Esophagus muscularis mucosa (tissue), 4 donors: ENCODE measurements at regions not wholly inside any gene's neighbourhood (a gene's known extent, or its start where the extent isn't known, plus 50 kb on each side); places are given as distances from the start of the nearest gene placed in this dataset.

ENCODE experiments used
- DNase-seq: peaks from one replicate; pipeline ENCODE4 v3.0.0-alpha.2; 2017; ENCODE audit errors: extremely low spot score
- H3K27ac ChIP-seq, 4 donors: fragments of 200-600 bp; sonication (generic); replicated peaks in 1 of 4; 1 replicate in 3 of 4; 2 replicates in 1 of 4; pipeline ENCODE4 v1.5.1; 2016 to 2019; ENCODE audit warnings: mild to moderate bottlenecking in 1 of 4
- H3K27me3 ChIP-seq, 4 donors: fragments of 200-600 bp; sonication (generic); one replicate each; pipeline versions ENCODE4 v1.5.1 to v1.6.0; 2016 to 2019
- H3K36me3 ChIP-seq, 4 donors: fragments of 200-600 bp; sonication (generic); one replicate each; pipeline ENCODE4 v1.5.1; 2016 to 2019
- H3K4me1 ChIP-seq, 4 donors: fragments of 200-600 bp; sonication (generic); one replicate each; pipeline ENCODE4 v1.5.1; 2016 to 2019
- H3K4me3 ChIP-seq, 4 donors: fragments of 200-600 bp; sonication (generic); 1 replicate in 2 of 4; 2 replicates in 2 of 4; pipeline ENCODE4 v1.5.1; 2016 to 2019; ENCODE audit warnings: mild to moderate bottlenecking in 4 of 4, moderate library complexity in 1 of 4
- H3K9me3 ChIP-seq, 4 donors: fragments of 200-600 bp; sonication (generic); 1 replicate in 3 of 4; 2 replicates in 1 of 4; pipeline ENCODE4 v1.5.1; 2016 to 2019
- EP300 ChIP-seq: sonication (generic); formaldehyde crosslinking; IDR thresholded peaks from one replicate; pipeline ENCODE4 v1.6.1; 2017; ENCODE audit warnings: antibody characterized with exemption
- POLR2A ChIP-seq: fragments of 450-650 bp; IDR thresholded peaks from one replicate; pipeline ENCODE4 v1.6.1; 2017; ENCODE audit warnings: antibody characterized with exemption, moderate library complexity, mild to moderate bottlenecking, low read depth
- POLR2AphosphoS5 ChIP-seq, 2 donors: sonication (generic); formaldehyde crosslinking; IDR thresholded peaks; one replicate each; pipeline ENCODE4 v1.6.1; 2017; ENCODE audit warnings: antibody characterized with exemption in 2 of 2
- WGBS: methylation state at CpG from one replicate; pipeline ENCODE4 v1.1.5; 2018; 5-methylcytosine and 5-hydroxymethylcytosine counted together
- intact Hi-C: fragments of 100-400 bp; cut with DNase I; formaldehyde crosslinking; loops from one replicate; pipeline ENCODE4 v1.15.1; 2023
- TF ChIP-seq, protein P1 (sequence below), 3 experiments: fragments of 200-600 bp in 2 of 3; fragments of 450-650 bp in 1 of 3; sonication (generic) in 2 of 3; IDR thresholded peaks; one replicate each; pipeline ENCODE4 v1.5.1; 2017 to 2019; ENCODE audit warnings: antibody characterized with exemption in 3 of 3, mild to moderate bottlenecking in 2 of 3, moderate library complexity in 1 of 3

- intact Hi-C loops = no loop called here
- no peaks in the 10 kb centered on the region for H3K27me3 ChIP-seq
- no peak overlapping the region for H3K4me3 ChIP-seq
- H3K9me3 ChIP-seq = no peaks in the 10 kb centered on the region
- WGBS = 66% methylated on average over 2 of the region's 2 CpGs
- no peaks in the 10 kb centered on the region for H3K4me1 ChIP-seq
- no peaks in the 10 kb centered on the region for H3K36me3 ChIP-seq
- TF ChIP-seq POLR2A = no peak
- no peak for DNase-seq
- H3K27ac ChIP-seq = no peak overlapping the region
These were observed 1020.2 kb downstream of the SQOR start for GRCh38 chr15:46654993-46655392.

DNA sequence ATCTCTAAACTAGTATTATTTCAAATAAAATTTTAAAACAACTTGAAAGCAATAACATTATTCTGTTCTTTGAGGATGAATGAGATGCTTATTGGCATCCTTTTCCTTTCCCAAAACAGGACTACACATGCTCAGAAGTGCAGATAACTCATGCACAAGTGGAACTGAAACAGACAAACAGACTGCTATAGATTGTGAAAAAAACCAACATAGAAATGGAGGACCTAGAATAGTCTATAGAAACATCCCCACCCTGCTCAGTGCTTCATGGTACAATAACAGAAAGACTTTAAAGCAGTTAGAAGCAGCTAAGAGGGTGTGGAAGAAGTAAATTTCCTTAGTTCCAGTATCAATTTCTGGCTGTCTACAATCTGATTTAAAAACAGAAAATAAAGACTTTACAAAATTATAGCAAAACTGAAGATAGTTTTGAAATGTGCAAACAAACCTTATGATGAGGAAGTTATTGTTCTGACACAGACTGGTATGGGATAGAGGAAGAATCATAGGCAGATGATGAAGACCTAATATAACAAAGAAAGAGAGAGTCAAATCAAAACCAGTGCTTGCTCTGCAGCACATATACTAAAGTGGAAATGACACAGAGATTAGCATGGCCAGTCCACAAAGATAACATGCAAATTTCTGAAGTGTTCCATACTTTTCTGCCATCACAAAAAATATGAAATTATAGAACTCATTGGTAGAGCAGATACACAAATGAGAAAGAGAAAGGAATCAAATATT, 1025.4 kb downstream of the SQOR start:
- Histone ChIP-seq H3K9me3 (no peaks in the 10 kb centered on the region), H3K4me1 (no peaks in the 10 kb centered on the region), H3K36me3 (no peaks in the 10 kb centered on the region), H3K27me3 (no peaks in the 10 kb centered on the region), H3K4me3 (no peak overlapping the region), H3K27ac (no peak overlapping the region)
- DNase-seq = no peak
- TF ChIP-seq, protein P1, sequence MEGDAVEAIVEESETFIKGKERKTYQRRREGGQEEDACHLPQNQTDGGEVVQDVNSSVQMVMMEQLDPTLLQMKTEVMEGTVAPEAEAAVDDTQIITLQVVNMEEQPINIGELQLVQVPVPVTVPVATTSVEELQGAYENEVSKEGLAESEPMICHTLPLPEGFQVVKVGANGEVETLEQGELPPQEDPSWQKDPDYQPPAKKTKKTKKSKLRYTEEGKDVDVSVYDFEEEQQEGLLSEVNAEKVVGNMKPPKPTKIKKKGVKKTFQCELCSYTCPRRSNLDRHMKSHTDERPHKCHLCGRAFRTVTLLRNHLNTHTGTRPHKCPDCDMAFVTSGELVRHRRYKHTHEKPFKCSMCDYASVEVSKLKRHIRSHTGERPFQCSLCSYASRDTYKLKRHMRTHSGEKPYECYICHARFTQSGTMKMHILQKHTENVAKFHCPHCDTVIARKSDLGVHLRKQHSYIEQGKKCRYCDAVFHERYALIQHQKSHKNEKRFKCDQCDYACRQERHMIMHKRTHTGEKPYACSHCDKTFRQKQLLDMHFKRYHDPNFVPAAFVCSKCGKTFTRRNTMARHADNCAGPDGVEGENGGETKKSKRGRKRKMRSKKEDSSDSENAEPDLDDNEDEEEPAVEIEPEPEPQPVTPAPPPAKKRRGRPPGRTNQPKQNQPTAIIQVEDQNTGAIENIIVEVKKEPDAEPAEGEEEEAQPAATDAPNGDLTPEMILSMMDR (IDR thresholded peaks at IDR 0.05) = no peak
- no peak for TF ChIP-seq POLR2A
- TF ChIP-seq POLR2AphosphoS5 (IDR thresholded peaks at IDR 0.05) = no peak
- TF ChIP-seq EP300 = no peak
- intact Hi-C loops = no loop called here

DNA sequence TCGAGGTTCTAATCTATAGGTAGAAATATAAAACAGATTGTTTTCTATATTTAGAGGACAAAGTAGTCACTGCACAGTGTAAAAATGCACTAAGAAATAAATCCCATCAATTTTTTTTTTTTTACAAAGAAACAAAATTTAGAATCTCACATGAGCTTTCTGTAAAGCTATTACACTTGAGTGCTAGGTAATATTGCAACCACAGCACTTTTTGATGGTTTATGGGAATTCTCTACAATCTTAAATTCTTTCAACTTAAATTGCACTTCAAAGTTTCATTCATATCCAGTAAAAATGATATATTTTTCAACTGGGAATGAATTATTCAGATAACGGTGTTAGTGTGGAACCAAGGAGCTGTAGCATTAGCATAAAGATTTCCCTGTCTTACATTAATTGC, 1035.4 kb downstream of the SQOR start:
- Histone ChIP-seq H3K4me3 (no peak overlapping the region), H3K27me3 (no peaks in the 10 kb centered on the region), H3K9me3 (no peaks in the 10 kb centered on the region), H3K27ac (no peak overlapping the region), H3K4me1 (no peaks in the 10 kb centered on the region), H3K36me3 (no peaks in the 10 kb centered on the region)
- no peak for DNase-seq
- TF ChIP-seq POLR2AphosphoS5 (IDR thresholded peaks at IDR 0.05) = no peak
- no peak for TF ChIP-seq EP300
- TF ChIP-seq POLR2A = no peak
- TF ChIP-seq, protein P1 (IDR thresholded peaks at IDR 0.05) = no peak
- intact Hi-C loops = no loop called here
- WGBS = 87% methylated on average over 2 of the region's 2 CpGs

GRCh38 chr15:46671336-46671735, 1036.5 kb downstream of the SQOR start:
- Histone ChIP-seq H3K4me1 (no peaks in the 10 kb centered on the region), H3K27ac (no peak overlapping the region), H3K27me3 (no peaks in the 10 kb centered on the region), H3K36me3 (no peaks in the 10 kb centered on the region), H3K4me3 (no peak overlapping the region), H3K9me3 (no peaks in the 10 kb centered on the region)
- intact Hi-C loops = no loop called here
- 76% methylated on average over 1 of the region's 1 CpG for WGBS
- no peak for DNase-seq
- no peak for TF ChIP-seq POLR2AphosphoS5 (IDR thresholded peaks at IDR 0.05)
- no peak for TF ChIP-seq POLR2A
- TF ChIP-seq EP300 = no peak

DNA sequence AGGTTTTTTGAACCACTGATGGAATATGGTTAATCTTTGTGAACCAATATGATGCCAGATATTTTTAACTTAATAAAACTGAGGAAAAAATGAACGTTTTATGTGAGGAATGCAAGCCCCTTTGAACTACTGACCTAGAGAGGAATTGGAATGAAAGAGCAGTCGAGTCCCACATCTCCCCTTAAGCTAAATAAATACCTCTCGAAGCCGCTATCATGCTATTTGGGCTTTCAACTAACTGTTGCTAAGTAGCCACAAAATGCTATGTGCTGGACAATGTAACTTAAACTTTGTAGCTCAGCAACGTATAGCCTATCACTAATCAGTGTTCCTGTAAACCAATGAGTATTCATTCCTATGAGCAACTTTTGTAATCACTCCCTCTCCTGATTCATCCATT, 1037.2 kb downstream of the SQOR start:
- no peaks in the 10 kb centered on the region for H3K36me3 ChIP-seq
- WGBS = 67% methylated on average over 5 of the region's 5 CpGs
- TF ChIP-seq EP300 = no peak
- no peak for TF ChIP-seq POLR2A
- no peak for TF ChIP-seq POLR2AphosphoS5 (IDR thresholded peaks at IDR 0.05)
- TF ChIP-seq, protein P1 (IDR thresholded peaks at IDR 0.05) = no peak

More for the DNA sequence above, 1037.2 kb downstream of the SQOR start:
- DNase-seq = no peak
- intact Hi-C loops = no loop called here
- H3K4me1 ChIP-seq = no peaks in the 10 kb centered on the region
- H3K27ac ChIP-seq = no peak overlapping the region
- no peaks in the 10 kb centered on the region for H3K27me3 ChIP-seq
- no peaks in the 10 kb centered on the region for H3K9me3 ChIP-seq
- no peak overlapping the region for H3K4me3 ChIP-seq
